ENCODE measurements at regions not wholly inside any gene's neighbourhood (a gene's known extent, or its start where the extent isn't known, plus 50 kb on each side); places are given as distances from the start of the nearest gene placed in this dataset.

DNA sequence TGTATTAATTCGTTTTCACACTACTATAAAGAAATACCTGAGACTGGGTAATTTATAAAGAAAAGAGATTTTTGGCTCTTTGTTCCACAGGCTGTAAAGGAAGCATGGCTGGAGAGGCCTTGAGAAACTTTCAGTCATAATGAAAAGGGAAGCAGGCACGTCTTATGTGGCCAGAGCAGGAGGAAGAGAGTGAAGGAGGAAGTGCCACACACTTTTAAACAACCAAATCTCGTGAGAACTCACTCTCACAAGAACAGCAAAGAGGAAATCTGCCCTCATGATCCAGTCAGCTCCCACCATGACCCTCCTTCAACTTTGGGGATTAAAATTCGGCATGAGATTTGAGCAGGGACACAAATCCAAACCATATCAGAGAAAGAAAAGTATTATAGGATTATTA is 1255.9 kb upstream of the MIR17HG start:
- H3K79me2 ChIP-seq = no peaks in the 10 kb centered on the region
- H3K9me2 ChIP-seq (replicated peaks; ENCODE audit: insufficient read depth) = no peaks in the 10 kb centered on the region
- H3K27me3 ChIP-seq = no peaks in the 10 kb centered on the region
- WGBS (ENCODE audit: low lambda C conversion rate, missing lambda C conversion rate) = 83% methylated on average over 4 of the region's 4 CpGs
- TF ChIP-seq EZH2phosphoT487 (IDR thresholded peaks at IDR 0.05; ENCODE audit: low read depth, severe bottlenecking, unreplicated experiment) (no peak), EZH2 (IDR thresholded peaks at IDR 0.05; ENCODE audit: borderline replicate concordance) (no peak)
- TF ChIP-seq, protein P1, sequence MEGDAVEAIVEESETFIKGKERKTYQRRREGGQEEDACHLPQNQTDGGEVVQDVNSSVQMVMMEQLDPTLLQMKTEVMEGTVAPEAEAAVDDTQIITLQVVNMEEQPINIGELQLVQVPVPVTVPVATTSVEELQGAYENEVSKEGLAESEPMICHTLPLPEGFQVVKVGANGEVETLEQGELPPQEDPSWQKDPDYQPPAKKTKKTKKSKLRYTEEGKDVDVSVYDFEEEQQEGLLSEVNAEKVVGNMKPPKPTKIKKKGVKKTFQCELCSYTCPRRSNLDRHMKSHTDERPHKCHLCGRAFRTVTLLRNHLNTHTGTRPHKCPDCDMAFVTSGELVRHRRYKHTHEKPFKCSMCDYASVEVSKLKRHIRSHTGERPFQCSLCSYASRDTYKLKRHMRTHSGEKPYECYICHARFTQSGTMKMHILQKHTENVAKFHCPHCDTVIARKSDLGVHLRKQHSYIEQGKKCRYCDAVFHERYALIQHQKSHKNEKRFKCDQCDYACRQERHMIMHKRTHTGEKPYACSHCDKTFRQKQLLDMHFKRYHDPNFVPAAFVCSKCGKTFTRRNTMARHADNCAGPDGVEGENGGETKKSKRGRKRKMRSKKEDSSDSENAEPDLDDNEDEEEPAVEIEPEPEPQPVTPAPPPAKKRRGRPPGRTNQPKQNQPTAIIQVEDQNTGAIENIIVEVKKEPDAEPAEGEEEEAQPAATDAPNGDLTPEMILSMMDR (IDR thresholded peaks at IDR 0.05; ENCODE audit: poor library complexity) = no peak
- no peak overlapping the region for H3K27ac ChIP-seq
- H3K4me2 ChIP-seq = no peak overlapping the region
- no peak overlapping the region for H3K4me3 ChIP-seq
- no peaks in the 10 kb centered on the region for H4K20me1 ChIP-seq (ENCODE audit: insufficient read depth, poor library complexity, severe bottlenecking)
- DNase-seq (ENCODE audit: low spot score) = no peak
- H2AFZ ChIP-seq = no peak overlapping the region
- no peaks in the 10 kb centered on the region for H3K4me1 ChIP-seq (ENCODE audit: insufficient read depth)
- H3K9me3 ChIP-seq (ENCODE audit: low read depth) = no peaks in the 10 kb centered on the region
- H3K36me3 ChIP-seq (replicated peaks; ENCODE audit: insufficient read depth, low read depth) = no peaks in the 10 kb centered on the region

DNA sequence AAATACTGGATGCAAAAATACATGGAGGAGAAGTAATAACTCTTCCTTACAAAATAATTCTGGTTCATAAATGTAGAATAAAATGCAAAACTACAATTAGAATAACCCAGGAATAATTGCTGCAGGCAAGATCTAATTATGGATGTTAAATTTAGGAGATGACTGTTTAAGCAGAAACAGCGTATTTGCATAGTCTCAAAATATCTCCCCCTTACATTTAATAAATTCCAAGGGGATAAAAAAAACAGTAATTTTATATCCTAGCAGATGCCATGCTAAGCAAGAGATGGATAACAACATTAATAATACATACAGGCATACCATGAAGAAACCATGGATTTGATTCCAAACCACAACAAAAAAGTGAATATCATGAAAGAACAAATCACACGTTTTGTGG is 1253.1 kb upstream of the MIR17HG start:
- Histone ChIP-seq H2AFZ (no peak overlapping the region), H3K27ac (no peak overlapping the region), H3K9me3 (ENCODE audit: low read depth) (no peaks in the 10 kb centered on the region), H3K36me3 (replicated peaks; ENCODE audit: insufficient read depth, low read depth) (no peaks in the 10 kb centered on the region), H3K9me2 (replicated peaks; ENCODE audit: insufficient read depth) (no peaks in the 10 kb centered on the region), H3K4me3 (no peak overlapping the region), H3K4me2 (no peak overlapping the region), H3K4me1 (ENCODE audit: insufficient read depth) (no peaks in the 10 kb centered on the region), H4K20me1 (ENCODE audit: insufficient read depth, poor library complexity, severe bottlenecking) (no peaks in the 10 kb centered on the region), H3K27me3 (no peaks in the 10 kb centered on the region), H3K79me2 (no peaks in the 10 kb centered on the region)
- TF ChIP-seq EZH2 (IDR thresholded peaks at IDR 0.05; ENCODE audit: borderline replicate concordance) (no peak), EZH2phosphoT487 (IDR thresholded peaks at IDR 0.05; ENCODE audit: low read depth, severe bottlenecking, unreplicated experiment) (no peak)
- TF ChIP-seq, protein P1 (IDR thresholded peaks at IDR 0.05; ENCODE audit: poor library complexity) = no peak
- DNase-seq (ENCODE audit: low spot score) = no peak
- WGBS (ENCODE audit: low lambda C conversion rate, missing lambda C conversion rate) = 88% methylated on average over 2 of the region's 2 CpGs

DNA sequence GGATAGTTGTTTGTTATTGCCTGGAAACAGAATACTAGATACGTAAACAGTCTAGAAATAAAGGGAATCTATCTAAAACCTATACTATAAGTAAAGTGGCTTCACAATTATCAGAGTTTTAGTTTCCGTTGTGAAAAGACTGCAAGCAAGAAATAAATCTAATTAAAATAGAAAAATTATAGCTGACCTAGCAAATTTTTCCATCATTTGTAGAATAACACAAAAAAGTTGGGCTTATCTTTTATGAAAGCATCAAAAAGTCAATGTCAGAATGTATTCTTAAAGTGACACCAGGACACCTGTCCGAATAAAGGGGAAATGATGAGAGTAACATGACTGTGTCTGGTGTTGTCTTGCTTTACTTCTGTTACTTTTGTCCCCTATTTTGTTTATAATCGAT is 1248.9 kb upstream of the MIR17HG start:
- H3K4me2 ChIP-seq = no peak overlapping the region
- 89% methylated on average over 4 of the region's 4 CpGs for WGBS (ENCODE audit: low lambda C conversion rate, missing lambda C conversion rate)
- TF ChIP-seq, protein P1 (IDR thresholded peaks at IDR 0.05; ENCODE audit: poor library complexity) = no peak
- TF ChIP-seq EZH2 (IDR thresholded peaks at IDR 0.05; ENCODE audit: borderline replicate concordance) (no peak), EZH2phosphoT487 (IDR thresholded peaks at IDR 0.05; ENCODE audit: low read depth, severe bottlenecking, unreplicated experiment) (no peak)
- no peaks in the 10 kb centered on the region for H4K20me1 ChIP-seq (ENCODE audit: insufficient read depth, poor library complexity, severe bottlenecking)
- no peaks in the 10 kb centered on the region for H3K27me3 ChIP-seq
- no peaks in the 10 kb centered on the region for H3K9me2 ChIP-seq (replicated peaks; ENCODE audit: insufficient read depth)
- no peaks in the 10 kb centered on the region for H3K36me3 ChIP-seq (replicated peaks; ENCODE audit: insufficient read depth, low read depth)
- H3K9me3 ChIP-seq (ENCODE audit: low read depth) = no peaks in the 10 kb centered on the region
- H3K79me2 ChIP-seq = no peaks in the 10 kb centered on the region
- H3K27ac ChIP-seq = no peak overlapping the region
- no peak overlapping the region for H2AFZ ChIP-seq
- DNase-seq (ENCODE audit: low spot score) = no peak
- no peak overlapping the region for H3K4me3 ChIP-seq
- no peaks in the 10 kb centered on the region for H3K4me1 ChIP-seq (ENCODE audit: insufficient read depth)

DNA sequence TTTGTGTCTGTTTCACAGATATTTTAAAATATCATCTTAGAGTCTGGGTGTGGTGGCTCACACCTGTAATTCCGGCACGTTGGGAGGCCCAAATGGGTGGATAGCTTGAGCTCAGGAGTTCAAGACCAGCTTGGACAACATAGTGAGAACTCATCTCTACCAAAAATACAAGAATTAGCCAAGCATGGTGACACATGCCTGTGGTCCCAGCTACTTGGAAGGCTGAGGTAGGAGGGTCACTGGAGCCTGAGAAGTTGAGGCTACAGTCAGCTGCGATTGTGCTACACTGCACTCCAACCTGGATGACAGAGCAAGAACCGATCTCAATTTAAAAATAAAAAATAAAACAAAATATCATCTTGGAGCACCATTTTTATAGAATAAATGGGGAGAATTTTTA is 1247.6 kb upstream of the MIR17HG start:
- H2AFZ ChIP-seq = no peak overlapping the region
- H3K27ac ChIP-seq = no peak overlapping the region
- no peak overlapping the region for H3K4me2 ChIP-seq
- no peaks in the 10 kb centered on the region for H3K27me3 ChIP-seq
- no peaks in the 10 kb centered on the region for H3K4me1 ChIP-seq (ENCODE audit: insufficient read depth)
- H4K20me1 ChIP-seq (ENCODE audit: insufficient read depth, poor library complexity, severe bottlenecking) = no peaks in the 10 kb centered on the region
- H3K79me2 ChIP-seq = no peaks in the 10 kb centered on the region
- no peak overlapping the region for H3K4me3 ChIP-seq
- no peak for DNase-seq (ENCODE audit: low spot score)
- H3K36me3 ChIP-seq (replicated peaks; ENCODE audit: insufficient read depth, low read depth) = no peaks in the 10 kb centered on the region
- no peaks in the 10 kb centered on the region for H3K9me3 ChIP-seq (ENCODE audit: low read depth)
- TF ChIP-seq EZH2 (IDR thresholded peaks at IDR 0.05; ENCODE audit: borderline replicate concordance) (no peak), EZH2phosphoT487 (IDR thresholded peaks at IDR 0.05; ENCODE audit: low read depth, severe bottlenecking, unreplicated experiment) (no peak)
- TF ChIP-seq, protein P1 (IDR thresholded peaks at IDR 0.05; ENCODE audit: poor library complexity) = no peak
- WGBS (ENCODE audit: low lambda C conversion rate, missing lambda C conversion rate) = 92% methylated on average over 4 of the region's 4 CpGs
- no peaks in the 10 kb centered on the region for H3K9me2 ChIP-seq (replicated peaks; ENCODE audit: insufficient read depth)
